Neuron (in vitro differentiated cells): ENCODE measurements at regions not wholly inside any gene's neighbourhood (a gene's known extent, or its start where the extent isn't known, plus 50 kb on each side); places are given as distances from the start of the nearest gene placed in this dataset.

Experiments
- H2AFZ ChIP-seq: one replicate; pipeline ENCODE4 v1.6.1; 2013; ENCODE audit warnings: low read depth, mild to moderate bottlenecking, inconsistent platforms, low read length, moderate library complexity
- H3K27me3 ChIP-seq: one replicate; pipeline ENCODE4 v1.6.1; 2013; ENCODE audit warnings: low read length; ENCODE audit not compliant: insufficient read depth
- H3K36me3 ChIP-seq: one replicate; pipeline ENCODE4 v1.6.1; 2013; ENCODE audit warnings: low read length; ENCODE audit not compliant: insufficient read depth
- H3K4me1 ChIP-seq: one replicate; pipeline ENCODE4 v1.6.1; 2013; ENCODE audit warnings: low read length; ENCODE audit not compliant: insufficient read depth
- H3K4me3 ChIP-seq: 2 replicates; pipeline ENCODE4 v1.5.1; 2013; ENCODE audit warnings: mild to moderate bottlenecking, low read length, moderate library complexity
- H3K9me3 ChIP-seq: one replicate; pipeline ENCODE4 v1.6.1; 2013; ENCODE audit warnings: low read length

DNA sequence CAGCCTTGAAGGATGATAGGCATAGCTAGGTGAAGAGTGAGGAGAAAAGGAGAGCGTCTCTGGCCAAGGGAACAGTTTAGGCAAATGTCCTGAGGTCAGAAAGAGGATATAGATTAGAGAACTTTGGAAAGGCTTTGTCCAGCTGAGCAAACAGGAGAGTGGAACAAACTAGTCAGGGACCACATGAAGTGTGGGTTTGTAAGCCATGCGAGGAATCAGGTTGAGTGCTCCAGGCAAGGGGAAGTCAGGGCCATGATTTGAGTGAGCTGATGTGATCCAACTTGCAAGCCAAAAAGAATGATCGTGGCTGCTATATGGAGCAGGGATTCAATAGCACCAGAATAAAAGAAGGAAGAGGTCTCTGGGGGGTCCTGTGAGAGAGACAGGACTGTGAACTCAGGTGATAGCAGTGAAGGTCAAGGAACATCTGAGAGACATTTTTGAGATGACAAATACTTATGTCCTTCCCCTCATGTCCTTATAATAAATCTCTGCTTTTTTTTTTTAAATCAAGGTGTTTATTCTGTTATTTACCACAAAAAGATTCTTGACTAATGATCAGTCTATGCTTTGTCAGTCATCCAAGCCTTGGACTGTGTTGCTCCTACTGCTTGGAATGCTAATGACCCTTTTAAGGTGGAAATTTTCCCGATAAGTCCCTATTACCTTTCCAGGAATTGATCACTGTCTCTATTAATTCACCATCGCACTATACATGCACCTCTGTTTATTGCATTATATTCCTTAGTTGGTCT is 472.6 kb downstream of the TXNL1 start:
- Histone ChIP-seq H3K4me3 (no peak overlapping the region), H3K4me1 (peaks cover 16% of the 10 kb centered on the region), H2AFZ (no peak overlapping the region), H3K9me3 (no peaks in the 10 kb centered on the region), H3K27me3 (no peaks in the 10 kb centered on the region), H3K36me3 (no peaks in the 10 kb centered on the region)

GRCh38 chr18:56162311-56163265 is 475.8 kb downstream of the TXNL1 start:
- Histone ChIP-seq H3K9me3 (no peaks in the 10 kb centered on the region), H3K4me1 (peaks cover 10% of the 10 kb centered on the region), H3K27me3 (no peaks in the 10 kb centered on the region), H3K4me3 (no peak overlapping the region), H3K36me3 (no peaks in the 10 kb centered on the region), H2AFZ (no peak overlapping the region)

DNA sequence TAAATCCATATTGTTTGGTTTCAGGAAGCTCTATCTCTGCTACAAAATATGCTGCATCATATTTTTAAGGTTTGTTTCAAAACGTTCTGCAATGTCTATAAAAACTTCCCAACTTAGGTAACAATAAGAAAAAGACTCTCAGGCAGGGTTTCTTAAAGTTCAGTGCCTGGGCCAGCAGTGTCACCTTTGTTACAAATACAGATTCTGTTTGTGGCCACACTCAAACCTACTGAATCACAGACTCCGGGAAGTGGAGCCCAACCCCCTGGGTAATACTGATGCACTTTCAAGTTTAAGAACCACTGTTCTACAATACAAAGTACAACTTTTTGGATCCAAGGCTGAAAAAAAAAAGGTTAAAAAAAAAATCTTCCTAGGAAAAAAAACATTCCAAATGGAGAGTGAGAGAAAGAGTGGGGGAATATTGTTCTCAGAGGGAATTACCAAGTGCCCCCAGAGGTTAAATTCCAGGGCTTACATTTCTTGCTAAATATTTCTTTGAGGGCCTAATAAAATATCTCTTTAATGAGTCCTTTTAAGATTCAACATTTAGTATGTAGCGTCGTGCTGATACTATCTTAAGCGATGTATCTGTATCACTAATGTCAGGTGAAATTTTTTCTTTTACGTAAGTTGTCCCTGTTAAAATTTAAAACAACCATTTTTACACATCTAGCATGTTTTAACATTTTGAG is 476.7 kb downstream of the TXNL1 start:
- Histone ChIP-seq H3K4me3 (no peak overlapping the region), H3K4me1 (peaks cover 4% of the 10 kb centered on the region), H3K27me3 (no peaks in the 10 kb centered on the region), H3K36me3 (no peaks in the 10 kb centered on the region), H3K9me3 (no peaks in the 10 kb centered on the region), H2AFZ (no peak overlapping the region)

GRCh38 chr18:56158676-56159075 is 479.7 kb downstream of the TXNL1 start:
- Histone ChIP-seq H3K4me3 (no peak overlapping the region), H3K27me3 (no peaks in the 10 kb centered on the region), H2AFZ (no peak overlapping the region), H3K36me3 (no peaks in the 10 kb centered on the region), H3K9me3 (no peaks in the 10 kb centered on the region), H3K4me1 (peaks cover 4% of the 10 kb centered on the region)

DNA sequence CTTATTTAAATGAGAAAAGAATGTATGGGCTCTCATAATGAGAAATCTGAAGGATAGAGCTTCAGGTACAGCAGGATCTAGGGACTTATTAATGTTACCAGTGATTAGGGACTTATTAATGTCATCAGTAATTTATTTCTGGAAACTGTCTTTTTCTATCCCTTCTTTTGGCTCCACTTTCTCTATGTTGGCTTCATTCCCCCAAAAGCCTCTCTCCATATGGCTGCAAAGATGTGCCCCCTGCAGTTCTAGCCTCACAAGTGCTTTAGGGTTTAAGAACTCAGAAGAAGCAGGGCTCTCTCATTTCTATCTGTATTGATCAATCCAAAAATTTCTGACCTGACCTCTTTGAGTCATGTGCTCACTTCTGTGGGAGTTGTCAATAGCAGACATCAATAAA is 480.9 kb downstream of the TXNL1 start:
- Histone ChIP-seq H3K4me3 (no peak overlapping the region), H3K4me1 (peaks cover 9% of the 10 kb centered on the region), H3K36me3 (no peaks in the 10 kb centered on the region), H2AFZ (no peak overlapping the region), H3K9me3 (no peaks in the 10 kb centered on the region), H3K27me3 (no peaks in the 10 kb centered on the region)

DNA sequence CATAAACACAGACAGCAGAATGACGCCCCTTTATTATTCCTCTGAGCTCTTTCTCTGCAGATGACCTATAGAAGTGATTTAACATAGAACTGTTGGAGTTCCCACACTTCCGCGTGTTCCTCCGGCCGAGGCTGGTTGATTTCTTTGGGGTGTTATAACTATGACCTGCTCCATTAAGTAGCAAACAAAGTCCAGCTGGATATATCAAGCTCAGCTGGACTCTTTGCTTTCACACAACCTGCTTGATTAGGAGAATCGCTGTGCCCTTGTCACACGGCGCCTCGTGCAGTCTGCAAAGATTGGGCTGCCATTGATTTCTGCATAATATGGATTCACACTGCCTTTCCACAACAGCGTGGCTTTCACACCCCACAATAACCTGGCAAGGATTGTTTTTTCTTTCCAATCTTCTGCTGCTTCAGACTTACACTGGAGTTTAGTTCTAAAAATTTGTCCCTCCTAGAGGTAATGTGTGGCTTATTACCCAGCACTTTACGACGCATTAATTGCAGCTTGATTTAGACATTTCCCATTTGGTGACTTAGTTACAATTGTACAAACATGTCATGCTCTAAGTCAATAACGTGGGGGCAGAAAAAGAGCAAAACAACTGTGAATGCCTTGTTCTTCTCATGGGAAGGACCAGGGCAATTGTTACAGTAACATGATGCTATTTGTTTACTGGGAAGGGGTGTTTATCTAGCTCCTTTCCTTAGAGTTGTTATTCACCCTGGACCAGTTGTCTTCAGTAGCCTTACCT is 485.7 kb downstream of the TXNL1 start:
- Histone ChIP-seq H3K4me1 (peaks cover 18% of the 10 kb centered on the region), H3K4me3 (no peak overlapping the region), H2AFZ (peak overlapping the region; percentile 65), H3K27me3 (no peaks in the 10 kb centered on the region), H3K9me3 (no peaks in the 10 kb centered on the region), H3K36me3 (no peaks in the 10 kb centered on the region)

GRCh38 chr18:56148373-56148772 is 490.0 kb downstream of the TXNL1 start:
- Histone ChIP-seq H3K36me3 (no peaks in the 10 kb centered on the region), H3K4me1 (peaks cover 18% of the 10 kb centered on the region), H3K9me3 (no peaks in the 10 kb centered on the region), H3K4me3 (no peak overlapping the region), H3K27me3 (no peaks in the 10 kb centered on the region), H2AFZ (no peak overlapping the region)

GRCh38 chr18:56146565-56146964 is 491.8 kb downstream of the TXNL1 start:
- Histone ChIP-seq H2AFZ (no peak overlapping the region), H3K4me1 (peaks cover 3% of the 10 kb centered on the region), H3K36me3 (no peaks in the 10 kb centered on the region), H3K27me3 (no peaks in the 10 kb centered on the region), H3K9me3 (no peaks in the 10 kb centered on the region), H3K4me3 (no peak overlapping the region)

DNA sequence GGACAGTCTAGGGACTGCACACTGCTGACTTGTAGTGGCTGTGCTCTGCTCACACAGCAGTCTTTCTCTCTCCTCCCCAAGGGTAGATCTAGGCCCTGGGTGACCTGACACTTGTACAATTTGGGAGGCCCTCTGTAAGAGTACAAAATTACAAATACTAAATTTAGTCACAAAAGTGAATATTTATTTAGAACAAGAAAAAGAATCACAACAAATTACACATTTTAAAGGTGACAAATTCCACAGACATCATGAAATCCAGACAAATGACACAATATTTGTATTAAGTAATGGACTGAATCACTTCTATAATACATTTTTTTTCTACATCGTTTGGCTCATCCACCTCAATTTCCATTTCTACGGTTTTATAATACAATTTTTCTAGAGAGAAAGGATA is 496.4 kb downstream of the TXNL1 start:
- Histone ChIP-seq H3K27me3 (no peaks in the 10 kb centered on the region), H2AFZ (no peak overlapping the region), H3K4me3 (no peak overlapping the region), H3K4me1 (no peaks in the 10 kb centered on the region), H3K36me3 (no peaks in the 10 kb centered on the region), H3K9me3 (no peaks in the 10 kb centered on the region)

DNA sequence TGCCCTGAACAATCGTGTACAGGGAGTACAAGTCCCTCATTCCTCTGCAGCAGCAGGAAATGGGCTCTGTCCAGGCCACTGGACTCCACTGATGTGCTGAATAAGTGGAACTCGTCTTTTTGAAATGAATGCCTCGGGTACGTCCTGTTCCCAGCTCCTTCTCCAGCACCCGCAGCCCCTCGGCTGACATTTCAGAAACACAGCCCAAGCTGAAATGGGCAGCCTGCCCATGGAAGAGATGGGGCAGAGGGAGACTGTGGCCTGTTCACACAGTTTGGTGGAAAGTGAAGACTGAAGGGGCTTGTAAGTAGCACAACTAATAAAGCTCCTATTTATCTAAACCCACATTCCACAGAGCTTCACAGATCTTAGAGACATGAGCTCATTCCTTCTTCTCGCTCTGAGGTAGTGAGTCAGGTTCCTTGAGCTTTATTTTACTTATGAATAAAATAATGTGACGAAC is 498.6 kb downstream of the TXNL1 start:
- H2AFZ ChIP-seq, result no peak overlapping the region
- no peaks in the 10 kb centered on the region for H3K4me1 ChIP-seq
- H3K4me3 ChIP-seq, result no peak overlapping the region
- H3K9me3 ChIP-seq, result no peaks in the 10 kb centered on the region
- no peaks in the 10 kb centered on the region for H3K36me3 ChIP-seq
- no peaks in the 10 kb centered on the region for H3K27me3 ChIP-seq

GRCh38 chr18:56139372-56139771 is 499.0 kb downstream of the TXNL1 start:
- no peaks in the 10 kb centered on the region for H3K9me3 ChIP-seq
- no peak overlapping the region for H3K4me3 ChIP-seq
- H3K27me3 ChIP-seq, result no peaks in the 10 kb centered on the region

DNA sequence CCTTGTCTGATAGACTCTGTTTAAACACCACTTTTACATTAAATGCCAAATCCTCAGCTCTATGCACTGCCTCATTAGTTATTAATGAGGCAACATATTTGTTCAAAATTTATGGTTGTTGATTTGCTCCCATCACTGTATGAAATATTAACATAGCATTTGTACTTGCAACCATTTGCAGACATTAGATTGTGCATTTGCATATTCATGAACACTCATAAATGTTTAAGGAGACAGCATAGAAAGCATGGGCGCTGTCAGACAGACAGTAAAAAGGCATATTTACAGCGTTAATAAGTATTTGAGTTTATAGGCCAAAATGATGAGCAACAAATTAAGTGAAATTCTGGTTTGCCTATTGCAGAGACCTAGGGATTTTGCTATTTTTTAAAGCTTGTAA is 502.3 kb downstream of the TXNL1 start:
- no peak overlapping the region for H2AFZ ChIP-seq
- no peaks in the 10 kb centered on the region for H3K4me1 ChIP-seq
- H3K9me3 ChIP-seq, result no peaks in the 10 kb centered on the region
- H3K27me3 ChIP-seq, result no peaks in the 10 kb centered on the region
- no peaks in the 10 kb centered on the region for H3K36me3 ChIP-seq
- H3K4me3 ChIP-seq, result no peak overlapping the region

More at GRCh38 chr18:56139372-56139771, 499.0 kb downstream of the TXNL1 start:
- Histone ChIP-seq H3K4me1 (no peaks in the 10 kb centered on the region), H2AFZ (no peak overlapping the region), H3K36me3 (no peaks in the 10 kb centered on the region)
